Nephron progenitor cell (in vitro differentiated cells): ENCODE measurements at regions not wholly inside any gene's neighbourhood (a gene's known extent, or its start where the extent isn't known, plus 50 kb on each side); places are given as distances from the start of the nearest gene placed in this dataset.

Experiments used
- DNase-seq: peaks from one replicate; pipeline ENCODE4 v3.0.0; 2021
- H3K27ac Mint-ChIP-seq: 2 replicates; pipeline ENCODE4 v1.8.0; 2021; ENCODE audit warnings: mild to moderate bottlenecking, moderate library complexity, mixed read lengths
- H3K27me3 Mint-ChIP-seq: 2 replicates; pipeline ENCODE4 v1.8.0; 2021; ENCODE audit warnings: mild to moderate bottlenecking, low read depth, mixed read lengths; ENCODE audit not compliant: poor library complexity
- H3K36me3 Mint-ChIP-seq: 2 replicates; pipeline ENCODE4 v1.8.0; 2021; ENCODE audit warnings: low read depth, mixed read lengths
- H3K4me1 Mint-ChIP-seq: 2 replicates; pipeline ENCODE4 v1.8.0; 2021; ENCODE audit warnings: mixed read lengths
- H3K4me3 Mint-ChIP-seq: 2 replicates; pipeline ENCODE4 v1.8.0; 2021; ENCODE audit warnings: mild to moderate bottlenecking, moderate library complexity, mixed read lengths
- H3K9me3 Mint-ChIP-seq: 2 replicates; pipeline ENCODE4 v1.8.0; 2021; ENCODE audit warnings: mild to moderate bottlenecking, moderate library complexity, mixed read lengths
- CTCF ChIP-seq: fragments of 200-600 bp; sonication (generic); IDR thresholded peaks from 2 replicates; pipeline ENCODE4 v1.5.0; 2021; ENCODE audit warnings: antibody characterized with exemption

GRCh38 chr12:94767956-94768355, 117.6 kb upstream of the TMCC3 start:
- DNase-seq: no peak
- Mint-ChIP-seq H3K27me3 (peaks cover 4% of the 10 kb centered on the region), H3K4me3 (no peak overlapping the region), H3K4me1 (peaks cover 81% of the 10 kb centered on the region), H3K27ac (no peak overlapping the region), H3K9me3 (peaks cover 1% of the 10 kb centered on the region), H3K36me3 (no peaks in the 10 kb centered on the region)
- TF ChIP-seq CTCF: no peak

- Mint-ChIP-seq H3K36me3 (no peaks in the 10 kb centered on the region), H3K4me1 (peaks cover 81% of the 10 kb centered on the region), H3K4me3 (no peak overlapping the region), H3K27ac (no peak overlapping the region), H3K27me3 (peaks cover 4% of the 10 kb centered on the region), H3K9me3 (no peaks in the 10 kb centered on the region)
- no peak for DNase-seq
- TF ChIP-seq CTCF: no peak
Measured at GRCh38 chr12:94766397-94766796, 116.0 kb upstream of the TMCC3 start.

- H3K9me3 Mint-ChIP-seq: no peaks in the 10 kb centered on the region
- no peaks in the 10 kb centered on the region for H3K36me3 Mint-ChIP-seq
- H3K4me1 Mint-ChIP-seq: peaks cover 58% of the 10 kb centered on the region
- H3K4me3 Mint-ChIP-seq: no peak overlapping the region
- TF ChIP-seq CTCF: no peak
- H3K27me3 Mint-ChIP-seq: peaks cover 4% of the 10 kb centered on the region
- no peak for DNase-seq
- peak overlapping the region; percentile 44 for H3K27ac Mint-ChIP-seq
Measured at GRCh38 chr12:94763462-94763861, 113.1 kb upstream of the TMCC3 start.

GRCh38 chr12:94762943-94763342, 112.6 kb upstream of the TMCC3 start:
- H3K27me3 Mint-ChIP-seq: peaks cover 4% of the 10 kb centered on the region
- no peaks in the 10 kb centered on the region for H3K9me3 Mint-ChIP-seq
- no peaks in the 10 kb centered on the region for H3K36me3 Mint-ChIP-seq
- H3K4me1 Mint-ChIP-seq: peaks cover 55% of the 10 kb centered on the region
- no peak for TF ChIP-seq CTCF
- H3K27ac Mint-ChIP-seq: no peak overlapping the region
- no peak overlapping the region for H3K4me3 Mint-ChIP-seq
- no peak for DNase-seq

GRCh38 chr12:94762259-94762942, 112.0 kb upstream of the TMCC3 start:
- no peak for TF ChIP-seq CTCF
- Mint-ChIP-seq H3K4me3 (no peak overlapping the region), H3K36me3 (no peaks in the 10 kb centered on the region), H3K9me3 (no peaks in the 10 kb centered on the region), H3K27me3 (peaks cover 4% of the 10 kb centered on the region), H3K27ac (no peak overlapping the region), H3K4me1 (peaks cover 53% of the 10 kb centered on the region)
- no peak for DNase-seq

- Mint-ChIP-seq H3K27ac (no peak overlapping the region), H3K36me3 (no peaks in the 10 kb centered on the region), H3K9me3 (no peaks in the 10 kb centered on the region), H3K4me3 (no peak overlapping the region), H3K4me1 (peaks cover 48% of the 10 kb centered on the region), H3K27me3 (no peaks in the 10 kb centered on the region)
- no peak for DNase-seq
- no peak for TF ChIP-seq CTCF
Measured at GRCh38 chr12:94761559-94761958, 111.2 kb upstream of the TMCC3 start.
